ENCODE measurements at regions not wholly inside any gene's neighbourhood (a gene's known extent, or its start where the extent isn't known, plus 50 kb on each side); places are given as distances from the start of the nearest gene placed in this dataset.

GRCh38 chr2:121150713-121151112 lies 134.3 kb downstream of the TFCP2L1 start:
- TF ChIP-seq EZH2 (IDR thresholded peaks at IDR 0.05; ENCODE audit: low read depth) (no peak), CTCF (conservative IDR thresholded peaks at IDR 0.05) (no peak)
